ENCODE measurements at regions not wholly inside any gene's neighbourhood (a gene's known extent, or its start where the extent isn't known, plus 50 kb on each side); places are given as distances from the start of the nearest gene placed in this dataset.

GRCh38 chr3:24545887-24546286 lies 51.2 kb upstream of the THRB start:
- TF ChIP-seq GATA2 (IDR thresholded peaks at IDR 0.05; ENCODE audit: low read depth, low read length), result no peak
- no peak for TF ChIP-seq GATA3 (IDR thresholded peaks at IDR 0.05; ENCODE audit: low read depth, low read length)

DNA sequence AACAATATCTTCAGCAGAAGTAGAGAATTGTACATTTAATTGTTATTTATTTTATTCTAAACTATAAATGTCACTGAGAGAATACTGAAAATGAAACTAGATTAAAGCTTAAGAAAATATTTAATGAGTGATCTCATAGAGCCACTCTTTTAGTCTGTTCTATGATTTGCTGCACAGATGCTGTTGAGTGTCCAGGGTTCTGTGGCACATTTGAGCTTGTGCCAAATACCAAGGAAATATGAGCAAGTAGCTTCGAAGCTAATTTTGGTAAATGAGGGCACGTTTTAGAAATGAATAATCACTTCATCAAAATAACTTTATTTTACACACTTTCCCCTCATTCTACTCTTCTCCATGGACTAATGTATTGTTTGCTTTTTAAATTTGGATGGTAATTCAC lies 53.6 kb upstream of the THRB start:
- no peak for TF ChIP-seq GATA3 (IDR thresholded peaks at IDR 0.05; ENCODE audit: low read depth, low read length)
- no peak for TF ChIP-seq GATA2 (IDR thresholded peaks at IDR 0.05; ENCODE audit: low read depth, low read length)

DNA sequence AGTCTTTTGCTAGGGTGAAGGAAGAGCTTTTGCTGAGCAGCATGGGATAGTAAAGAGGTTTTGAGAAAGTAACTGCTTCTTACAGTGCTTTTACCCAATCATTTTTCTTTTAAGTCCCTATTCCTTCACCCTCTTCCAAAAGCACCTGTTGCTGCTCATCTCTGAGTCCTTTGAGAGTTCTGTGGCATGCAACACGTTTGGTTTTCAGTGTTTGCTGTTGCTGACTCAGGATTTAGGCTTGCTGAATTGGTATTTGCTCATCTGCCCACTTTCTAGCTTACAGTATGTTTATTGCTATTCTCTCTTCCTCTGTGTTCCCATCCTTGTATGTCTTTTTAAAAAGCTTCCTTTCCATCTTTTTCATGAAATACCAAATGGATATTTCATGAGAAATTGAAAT lies 55.9 kb upstream of the THRB start:
- TF ChIP-seq GATA2 (IDR thresholded peaks at IDR 0.05; ENCODE audit: low read depth, low read length) (no peak), GATA3 (IDR thresholded peaks at IDR 0.05; ENCODE audit: low read depth, low read length) (no peak)

DNA sequence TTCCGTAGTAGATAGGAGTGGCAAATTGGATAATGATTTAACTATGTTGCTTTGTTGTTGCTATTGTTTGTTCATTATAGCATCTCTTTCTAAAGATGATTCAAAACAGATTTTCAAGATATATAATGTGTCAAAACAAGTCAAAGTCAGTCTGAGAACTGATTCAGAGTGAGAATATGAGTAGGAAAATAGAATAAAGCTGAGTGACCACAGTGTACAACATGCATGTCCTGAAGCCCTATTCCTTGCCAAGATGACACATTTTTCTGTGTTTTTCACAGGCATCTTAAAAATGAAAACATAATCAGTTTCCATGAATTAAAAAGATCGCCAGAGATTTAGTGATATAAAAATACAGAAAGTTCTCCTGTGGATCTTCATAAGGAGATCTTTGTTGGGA lies 57.0 kb upstream of the THRB start:
- TF ChIP-seq GATA2 (IDR thresholded peaks at IDR 0.05; ENCODE audit: low read depth, low read length) (no peak), GATA3 (IDR thresholded peaks at IDR 0.05; ENCODE audit: low read depth, low read length) (no peak)

GRCh38 chr3:24562895-24563294 lies 68.2 kb upstream of the THRB start:
- TF ChIP-seq GATA2 (IDR thresholded peaks at IDR 0.05; ENCODE audit: low read depth, low read length) (no peak), GATA3 (IDR thresholded peaks at IDR 0.05; ENCODE audit: low read depth, low read length) (no peak)

GRCh38 chr3:24565053-24565452 lies 70.4 kb upstream of the THRB start:
- TF ChIP-seq GATA2 (IDR thresholded peaks at IDR 0.05; ENCODE audit: low read depth, low read length) (no peak), GATA3 (IDR thresholded peaks at IDR 0.05; ENCODE audit: low read depth, low read length) (no peak)

DNA sequence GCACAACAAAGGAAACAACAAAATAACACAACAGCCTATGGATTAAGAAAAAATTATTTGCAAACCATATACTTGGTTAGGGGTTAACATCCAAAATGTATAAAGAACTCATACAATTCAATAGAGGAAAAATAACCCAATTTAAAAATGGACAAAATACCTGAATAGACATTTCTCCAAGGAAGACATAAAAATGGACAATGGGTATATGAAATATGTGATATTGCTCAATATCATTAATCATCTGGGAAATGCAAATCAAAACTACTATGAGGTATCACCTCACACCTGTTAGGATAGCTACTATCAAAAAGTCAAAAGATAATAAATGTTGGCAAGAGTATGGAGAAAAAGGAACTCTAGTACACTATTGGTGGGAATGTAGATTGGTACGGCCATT lies 71.0 kb upstream of the THRB start:
- TF ChIP-seq GATA2 (IDR thresholded peaks at IDR 0.05; ENCODE audit: low read depth, low read length) (no peak), GATA3 (IDR thresholded peaks at IDR 0.05; ENCODE audit: low read depth, low read length) (no peak)

- TF ChIP-seq GATA2 (IDR thresholded peaks at IDR 0.05; ENCODE audit: low read depth, low read length) (no peak), GATA3 (IDR thresholded peaks at IDR 0.05; ENCODE audit: low read depth, low read length) (no peak)
Observed at GRCh38 chr3:24566927-24567326, 72.3 kb upstream of the THRB start.

- TF ChIP-seq GATA2 (IDR thresholded peaks at IDR 0.05; ENCODE audit: low read depth, low read length) (no peak), GATA3 (IDR thresholded peaks at IDR 0.05; ENCODE audit: low read depth, low read length) (no peak)
Observed at GRCh38 chr3:24573576-24573975, 78.9 kb upstream of the THRB start.

DNA sequence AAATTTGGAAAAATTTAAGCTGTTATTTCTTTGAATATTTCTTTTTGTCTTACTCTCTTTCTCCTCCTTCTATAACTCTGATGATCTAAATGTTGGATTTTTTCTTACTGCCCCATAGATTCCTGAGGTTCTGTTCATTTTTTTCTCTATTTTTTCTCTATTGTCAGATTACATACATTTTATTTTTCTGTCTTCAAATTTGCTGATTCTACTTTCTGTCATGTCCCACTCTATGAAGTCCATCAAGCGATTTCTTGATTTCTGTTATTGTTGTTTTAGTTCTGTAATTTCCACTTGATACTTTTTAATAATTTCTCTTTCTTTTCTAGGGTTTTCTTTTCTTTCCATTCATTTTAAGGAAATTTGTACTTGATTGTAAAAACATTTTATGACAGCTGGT lies 83.7 kb upstream of the THRB start:
- no peak for TF ChIP-seq GATA2 (IDR thresholded peaks at IDR 0.05; ENCODE audit: low read depth, low read length)
- TF ChIP-seq GATA3 (IDR thresholded peaks at IDR 0.05; ENCODE audit: low read depth, low read length), result no peak

DNA sequence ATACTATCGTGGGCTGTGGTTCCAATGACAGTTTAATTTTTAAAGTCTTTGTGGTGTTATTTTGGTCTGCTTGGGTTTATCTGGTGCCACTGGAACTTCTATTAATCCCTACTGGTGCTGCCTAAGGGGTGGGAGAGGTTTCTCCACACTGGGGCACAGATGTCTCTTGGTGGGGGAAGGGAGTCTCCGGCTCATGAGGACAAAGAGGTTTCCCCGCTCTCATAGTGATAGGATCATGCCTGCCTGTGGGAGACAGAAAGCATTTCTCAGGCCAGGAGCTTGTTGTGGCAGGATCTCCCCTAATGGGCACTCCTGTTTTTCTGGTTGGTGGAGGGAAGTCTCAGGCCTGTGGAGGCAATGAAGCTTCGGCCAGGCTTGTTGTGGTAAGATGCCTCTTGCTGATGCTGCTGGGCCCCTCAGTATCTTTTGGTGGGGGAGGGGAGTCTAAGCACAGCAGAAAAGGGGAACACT lies 84.3 kb upstream of the THRB start:
- no peak for TF ChIP-seq GATA3 (IDR thresholded peaks at IDR 0.05; ENCODE audit: low read depth, low read length)
- TF ChIP-seq GATA2 (IDR thresholded peaks at IDR 0.05; ENCODE audit: low read depth, low read length), result no peak

DNA sequence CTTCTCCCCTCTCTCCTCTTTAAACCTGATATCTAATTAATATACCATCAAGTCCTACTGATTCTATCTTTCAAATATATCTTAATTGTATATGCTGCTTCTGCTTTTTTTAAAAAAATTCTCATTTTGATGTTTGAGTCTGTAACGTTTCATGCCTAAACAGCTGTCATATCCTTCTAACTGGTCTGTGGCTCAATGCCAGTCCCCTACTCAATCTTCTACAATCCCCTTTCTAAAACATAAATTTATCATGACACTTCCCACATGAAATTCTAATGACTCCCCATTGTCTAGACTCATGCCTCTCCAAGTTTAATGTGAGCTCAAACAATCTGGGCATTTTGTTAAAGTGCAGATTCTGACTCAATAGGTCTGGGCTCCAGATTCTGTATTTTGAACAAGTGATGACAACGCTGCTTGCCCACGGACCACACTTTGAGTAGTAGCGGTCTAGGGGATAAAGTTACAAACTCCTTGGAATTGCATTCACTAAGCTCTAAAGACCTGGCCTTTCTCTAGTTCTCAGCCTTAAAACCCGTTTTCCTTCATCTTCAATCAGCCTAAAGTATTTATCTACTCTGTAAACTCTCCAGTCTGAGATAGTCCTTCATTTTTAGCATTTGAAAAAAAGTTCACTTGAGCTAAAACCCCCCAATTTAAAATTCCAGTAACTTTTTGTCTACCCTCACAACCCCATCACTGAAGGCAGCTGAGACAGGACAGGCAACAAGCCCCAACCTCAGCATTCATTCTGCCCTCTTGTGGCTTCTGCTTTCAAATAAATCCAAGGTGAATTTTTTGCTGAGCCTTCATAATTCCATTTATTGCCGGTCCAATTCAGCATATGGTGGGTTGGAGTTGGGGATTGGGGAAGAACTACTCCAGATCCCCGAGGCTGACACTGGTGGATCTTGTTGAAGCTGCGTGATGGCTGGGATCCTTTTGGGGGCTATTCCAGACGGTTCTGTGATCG lies 88.1 kb upstream of the THRB start:
- TF ChIP-seq GATA3 (IDR thresholded peaks at IDR 0.05; ENCODE audit: low read depth, low read length), result no peak
- TF ChIP-seq GATA2 (IDR thresholded peaks at IDR 0.05; ENCODE audit: low read depth, low read length), result no peak

DNA sequence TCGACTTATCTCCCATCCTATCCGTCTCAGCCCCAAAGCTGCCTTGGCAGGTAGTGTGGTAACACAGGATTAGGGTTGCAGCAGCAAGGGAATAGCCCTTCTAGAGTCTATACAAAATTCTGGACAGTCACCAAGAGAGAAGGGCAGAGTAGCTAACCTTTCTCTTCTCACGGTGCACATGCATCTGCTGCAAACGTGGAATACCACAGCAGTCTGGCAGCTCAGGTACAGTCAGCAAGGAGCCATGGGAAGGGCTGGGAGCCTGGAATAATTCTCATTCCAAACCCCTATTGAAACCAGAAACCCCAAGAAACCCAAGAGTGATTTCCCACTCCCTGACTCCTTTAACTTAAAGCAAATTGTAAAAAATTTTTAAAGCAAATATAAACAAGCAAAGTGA lies 92.3 kb upstream of the THRB start:
- no peak for TF ChIP-seq GATA3 (IDR thresholded peaks at IDR 0.05; ENCODE audit: low read depth, low read length)
- no peak for TF ChIP-seq GATA2 (IDR thresholded peaks at IDR 0.05; ENCODE audit: low read depth, low read length)

- TF ChIP-seq GATA2 (IDR thresholded peaks at IDR 0.05; ENCODE audit: low read depth, low read length) (no peak), GATA3 (IDR thresholded peaks at IDR 0.05; ENCODE audit: low read depth, low read length) (no peak)
Observed at GRCh38 chr3:24588629-24589512, 94.2 kb upstream of the THRB start.
